HCT116 (cell line): ENCODE measurements at regions not wholly inside any gene's neighbourhood (a gene's known extent, or its start where the extent isn't known, plus 50 kb on each side); places are given as distances from the start of the nearest gene placed in this dataset.
"Not testable (repeated sequence)": the region's sequence is repeated elsewhere in the genome, so short reads cannot be mapped to it uniquely, and the experiment has no call there.

Experiments
- ATAC-seq: fragments of 200-7000 bp; cut with Tn5 transposase; 2 replicates; pipeline ENCODE4 v1.9.1; 2020; ENCODE audit warnings: mild to moderate bottlenecking, moderate library complexity
- BruUV-seq: library from RNA; stranded (reverse); fragments of 400-500 nt; replicated peaks from 2 replicates; lab custom pipeline; 2021; lab: Mats Ljungman, UMichigan
- CTCF ChIA-PET: fragments of 300-600 bp; sonication (Branson Sonifier 250); formaldehyde crosslinking; loops from one replicate; lab custom pipeline; 2021; ENCODE audit warnings: antibody characterized with exemption; lab: Charles Lee
- POLR2A ChIA-PET: fragments of 300-600, 350-600 bp; sonication (Branson Sonifier 250); formaldehyde crosslinking; loops from one replicate; lab custom pipeline; 2021; ENCODE audit warnings: antibody characterized with exemption; lab: Charles Lee
- RAD21 ChIA-PET, 2 experiments: fragments of 300-600 bp; sonication (Branson Sonifier 250); formaldehyde crosslinking; loops; one replicate each; lab custom pipeline; 2023; ENCODE audit warnings: low total read pairs in 2 of 2; ENCODE audit not compliant: uncharacterized antibody in 2 of 2, unreplicated experiment in 2 of 2, low non-redundant PET in 1 of 2; lab: Charles Lee
- DNase-seq: peaks from one replicate; pipeline ENCODE4 v3.0.0-alpha.2; 2010; ENCODE audit warnings: low read depth, low spot score
- H2AFZ ChIP-seq: fragments of 200-600 bp; shearing (Covaris generic), sonication (generic); 2 replicates; pipeline ENCODE4 v1.6.1; 2017; ENCODE audit warnings: low read depth, mixed run types, mixed read lengths, antibody characterized with exemption, low read length; ENCODE audit not compliant: poor library complexity, severe bottlenecking
- H3K27ac ChIP-seq: 2 replicates; pipeline ENCODE4 v1.5.1; 2012; ENCODE audit warnings: low read depth, low read length
- H3K27me3 ChIP-seq: fragments of 200-600 bp; sonication (generic); 2 replicates; pipeline ENCODE4 v1.6.1; 2016; ENCODE audit warnings: mixed run types, low read length, mixed read lengths; ENCODE audit not compliant: insufficient read depth
- H3K36me3 ChIP-seq, 2 experiments: fragments of 200-500 bp in 1 of 2; fragments of 200-600 bp in 1 of 2; sonication (Bioruptor generic) in 1 of 2; sonication (generic) in 1 of 2; 2 replicates each; pipeline versions ENCODE4 v1.5.1 to v1.6.1; 2014 to 2016; ENCODE audit warnings: low read length in 2 of 2, inconsistent platforms in 1 of 2, mixed read lengths in 1 of 2, mixed run types in 1 of 2; ENCODE audit not compliant: insufficient read depth in 2 of 2, control insufficient read depth in 1 of 2
- H3K4me1 ChIP-seq, 2 experiments: fragments of 200-600 bp in 1 of 2; sonication (generic) in 1 of 2; 2 replicates each; pipeline versions ENCODE4 v1.5.1 to v1.6.1; 2012 to 2017; ENCODE audit warnings: low read length in 2 of 2, inconsistent platforms in 1 of 2, mild to moderate bottlenecking in 1 of 2, mixed read lengths in 1 of 2, mixed run types in 1 of 2, moderate library complexity in 1 of 2; ENCODE audit not compliant: insufficient read depth in 2 of 2, control insufficient read depth in 1 of 2
- H3K4me2 ChIP-seq: fragments of 200-600 bp; sonication (generic); 2 replicates; pipeline ENCODE4 v1.6.1; 2017; ENCODE audit warnings: mixed run types, low read length, mixed read lengths
- H3K4me3 ChIP-seq, 2 experiments: fragments of 200-600 bp in 1 of 2; sonication (generic) in 1 of 2; replicated peaks in 1 of 2; 2 replicates each; pipeline ENCODE4 v1.5.1; 2011 to 2016; ENCODE audit warnings: low read length in 2 of 2, control low read depth in 1 of 2, low read depth in 1 of 2, mild to moderate bottlenecking in 1 of 2, mixed read lengths in 1 of 2, mixed run types in 1 of 2
- H3K79me2 ChIP-seq: fragments of 200-600 bp; sonication (generic); 2 replicates; pipeline ENCODE4 v1.6.1; 2017; ENCODE audit warnings: mild to moderate bottlenecking, mixed run types, low read length, moderate library complexity, mixed read lengths; ENCODE audit not compliant: insufficient read depth
- H3K9ac ChIP-seq: fragments of 200-600 bp; sonication (generic); 2 replicates; pipeline ENCODE4 v1.6.1; 2016; ENCODE audit warnings: low read length, mixed read lengths
- H3K9me2 ChIP-seq: fragments of 200-600 bp; sonication (generic), shearing (Covaris generic); 2 replicates; pipeline ENCODE4 v1.6.1; 2017; ENCODE audit warnings: mixed run types, mild to moderate bottlenecking, moderate library complexity; ENCODE audit not compliant: insufficient read depth
- H3K9me3 ChIP-seq, 2 experiments: fragments of 200-500 bp in 1 of 2; fragments of 200-600 bp in 1 of 2; sonication (Bioruptor generic) in 1 of 2; sonication (generic) in 1 of 2; 2 replicates each; pipeline ENCODE4 v1.6.1; 2014 to 2017; ENCODE audit warnings: low read length in 2 of 2, mixed read lengths in 2 of 2, inconsistent platforms in 1 of 2, low read depth in 1 of 2, mild to moderate bottlenecking in 1 of 2, mixed run types in 1 of 2, moderate library complexity in 1 of 2; ENCODE audit not compliant: control insufficient read depth in 1 of 2, insufficient read depth in 1 of 2
- H4K20me1 ChIP-seq: fragments of 200-600 bp; sonication (generic), shearing (Covaris generic); 2 replicates; pipeline ENCODE4 v1.6.1; 2017; ENCODE audit warnings: mixed run types, mild to moderate bottlenecking, moderate library complexity; ENCODE audit not compliant: insufficient read depth
- EGR1 ChIP-seq: IDR thresholded peaks from 2 replicates; pipeline ENCODE4 v1.6.1; 2012; ENCODE audit warnings: low read depth
- ELF1 ChIP-seq: IDR thresholded peaks from 2 replicates; pipeline ENCODE4 v1.6.1; 2012; ENCODE audit warnings: low read depth, borderline replicate concordance
- FOSL1 ChIP-seq: IDR thresholded peaks from 2 replicates; pipeline ENCODE4 v1.6.1; 2012; ENCODE audit warnings: low read depth
- POLR2AphosphoS5 ChIP-seq: IDR thresholded peaks from 2 replicates; pipeline ENCODE4 v1.6.1; 2011; ENCODE audit warnings: mild to moderate bottlenecking, low read depth, low read length, moderate library complexity
- SRF ChIP-seq: IDR thresholded peaks from 2 replicates; pipeline ENCODE4 v1.6.1; 2012; ENCODE audit warnings: low read depth
- ZFX ChIP-seq: fragments of 450-650 bp; IDR thresholded peaks from 2 replicates; pipeline ENCODE4 v1.6.1; 2017
- intact Hi-C: fragments of 100-400 bp; cut with micrococcal nuclease; formaldehyde crosslinking; loops from 2 replicates; pipeline ENCODE4 v1.10.0; 2022

- no peak for TF ChIP-seq POLR2AphosphoS5
- TF ChIP-seq SRF: no peak
- no peak for TF ChIP-seq ELF1
- no peak for TF ChIP-seq EGR1
- TF ChIP-seq, all 23 proteins: peak for 0
Observed at GRCh38 chr10:15931376-15931775, 71.1 kb upstream of the MINDY3 start (continued).

- H3K79me2 ChIP-seq, RAD21 ChIA-PET, H3K36me3 ChIP-seq, BruUV-seq, H3K4me3 ChIP-seq, DNase-seq, H3K27ac ChIP-seq, intact Hi-C loops, H3K4me2 ChIP-seq, ATAC-seq, H4K20me1 ChIP-seq, H3K9me2 ChIP-seq, H3K9me3 ChIP-seq, H2AFZ ChIP-seq, POLR2A ChIA-PET, H3K4me1 ChIP-seq, H3K9ac ChIP-seq: not testable (repeated sequence)
- peaks cover 14% of the 10 kb centered on the region; the same call in 1 of the 2 replicates for H3K27me3 ChIP-seq
- CTCF ChIA-PET: interaction anchor here (1.3 kb wide), 1 partner anchor 37 kb away, joined by 3 read pairs; no protein-coding TSS in a partner anchor
Observed at GRCh38 chr10:15939543-15939942, 79.2 kb upstream of the MINDY3 start.

GRCh38 chr10:15943426-15943825 lies 83.1 kb upstream of the MINDY3 start:
- H4K20me1 ChIP-seq: no peaks in the 10 kb centered on the region
- ChIA-PET RAD21 (no interaction called here), CTCF (no interaction called here), POLR2A (no interaction called here)
- intact Hi-C loops: no loop called here
- H3K9me3 ChIP-seq: 0 out of 4 replicates have a peak, but pooled peaks cover 0 to 3% of the 10 kb centered on the region in 2 experiments
- H3K9ac ChIP-seq: no peak overlapping the region
- no peaks in the 10 kb centered on the region for H3K9me2 ChIP-seq
- no peak for ATAC-seq
- H2AFZ ChIP-seq: no peak overlapping the region
- H3K27ac ChIP-seq: no peak overlapping the region
- BruUV-seq: no TSS peak
- H3K4me3 ChIP-seq: no peak overlapping the region
- H3K79me2 ChIP-seq: no peaks in the 10 kb centered on the region
- H3K36me3 ChIP-seq: no peaks in the 10 kb centered on the region
- DNase-seq: no peak
- TF ChIP-seq ZFX (no peak), POLR2AphosphoS5 (no peak), FOSL1 (no peak)
- TF ChIP-seq, all 23 proteins: peak for 0
- Histone ChIP-seq H3K4me2 (no peak overlapping the region), H3K4me1 (no peaks in the 10 kb centered on the region), H3K27me3 (peaks cover 14% of the 10 kb centered on the region; the same call in 1 of the 2 replicates)
